Esophagus muscularis mucosa (tissue), 4 donors: ENCODE measurements at regions not wholly inside any gene's neighbourhood (a gene's known extent, or its start where the extent isn't known, plus 50 kb on each side); places are given as distances from the start of the nearest gene placed in this dataset.

Experiments used
- CTCF ChIP-seq, 3 experiments: fragments of 200-600 bp in 2 of 3; fragments of 450-650 bp in 1 of 3; sonication (generic) in 2 of 3; IDR thresholded peaks; one replicate each; pipeline ENCODE4 v1.5.1; 2017 to 2019; ENCODE audit warnings: antibody characterized with exemption in 3 of 3, mild to moderate bottlenecking in 2 of 3, moderate library complexity in 1 of 3
- EP300 ChIP-seq: sonication (generic); formaldehyde crosslinking; IDR thresholded peaks from one replicate; pipeline ENCODE4 v1.6.1; 2017; ENCODE audit warnings: antibody characterized with exemption
- POLR2A ChIP-seq: fragments of 450-650 bp; IDR thresholded peaks from one replicate; pipeline ENCODE4 v1.6.1; 2017; ENCODE audit warnings: antibody characterized with exemption, moderate library complexity, mild to moderate bottlenecking, low read depth
- POLR2AphosphoS5 ChIP-seq, 2 donors: sonication (generic); formaldehyde crosslinking; IDR thresholded peaks; one replicate each; pipeline ENCODE4 v1.6.1; 2017; ENCODE audit warnings: antibody characterized with exemption in 2 of 2

DNA sequence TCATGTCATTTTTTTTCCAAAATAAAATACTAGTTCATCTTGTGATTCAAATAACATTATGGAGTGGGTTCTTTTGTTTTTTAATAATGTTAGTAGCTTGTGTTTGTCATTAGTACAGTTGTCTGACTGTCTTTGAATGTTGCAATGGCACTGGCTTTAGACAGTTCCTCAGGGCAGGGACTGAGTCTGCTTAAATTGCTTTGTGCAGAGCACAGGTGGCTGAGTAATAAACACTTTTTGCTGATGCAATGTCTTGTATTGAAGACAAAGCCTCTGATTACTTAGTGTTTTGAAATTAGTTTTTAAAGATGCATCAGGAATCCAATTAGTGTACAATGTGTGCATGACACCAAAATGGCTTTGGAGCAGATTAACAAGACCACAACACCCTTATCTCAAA is 88.7 kb upstream of the PCDH9 start:
- TF ChIP-seq POLR2A: no peak
- no peak for TF ChIP-seq CTCF (IDR thresholded peaks at IDR 0.05)
- TF ChIP-seq POLR2AphosphoS5 (IDR thresholded peaks at IDR 0.05): no peak
- no peak for TF ChIP-seq EP300
